Activated T-helper 1 cell treated with anti-CD3 and anti-CD28 coated beads, Interleukin-2, amount 50 U/mL, for 16 hours (primary cell): ENCODE measurements at regions not wholly inside any gene's neighbourhood (a gene's known extent, or its start where the extent isn't known, plus 50 kb on each side); places are given as distances from the start of the nearest gene placed in this dataset.
"Not testable (repeated sequence)": the region's sequence is repeated elsewhere in the genome, so short reads cannot be mapped to it uniquely, and the experiment has no call there.

Experiments
- DNase-seq, 2 donors: peaks; one replicate each; pipeline ENCODE4 v3.0.0-alpha.2; 2020; ENCODE audit warnings: low read depth in 1 of 2, low spot score in 1 of 2

DNA sequence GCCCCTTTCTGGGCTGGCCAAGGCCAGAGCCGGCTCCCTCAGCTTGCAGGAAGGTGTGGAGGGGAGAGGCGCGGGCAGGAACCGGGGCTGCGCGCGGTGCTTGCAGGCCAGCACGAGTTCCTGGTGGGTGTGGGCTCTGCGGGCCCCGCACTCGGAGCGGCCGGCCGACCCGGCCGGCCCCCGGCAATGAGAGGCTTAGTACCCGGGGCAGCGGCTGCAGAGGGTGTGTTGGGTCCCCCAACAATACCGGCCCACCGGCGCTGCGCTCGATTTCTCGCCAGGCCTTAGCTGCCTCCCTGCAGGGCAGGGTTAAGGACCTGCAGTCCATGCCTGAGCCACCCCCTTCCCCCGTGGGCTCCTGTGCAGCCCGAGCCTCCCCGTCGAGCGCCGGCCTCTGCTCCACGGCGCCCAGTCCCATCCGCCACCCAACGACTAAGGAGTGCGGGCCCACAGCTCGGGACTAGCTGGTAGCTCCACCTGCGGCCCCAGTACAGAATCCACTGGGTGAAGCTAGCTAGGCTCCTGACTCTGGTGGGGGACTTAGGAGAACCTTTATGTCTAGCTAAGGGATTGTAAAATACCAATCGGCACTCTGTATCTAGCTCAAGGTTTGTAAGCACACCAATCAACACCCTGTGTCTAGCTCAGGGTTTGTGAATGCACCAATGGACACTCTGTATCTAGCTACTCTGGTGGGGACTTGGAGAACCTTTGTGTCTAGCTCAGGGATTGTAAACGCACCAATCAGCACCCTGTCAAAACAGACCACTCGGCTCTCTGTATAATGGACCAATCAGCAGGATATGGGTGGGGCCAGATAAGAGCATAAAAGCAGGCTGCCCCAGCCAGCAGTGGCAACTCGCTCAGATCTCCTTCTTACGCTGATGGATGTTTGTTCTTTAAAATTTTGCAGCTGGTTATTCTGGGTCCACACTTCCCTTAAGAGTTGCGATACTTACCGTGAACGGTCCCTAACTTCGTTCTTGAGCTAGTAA lies 167.4 kb upstream of the RREB1 start:
- no peak for DNase-seq

DNA sequence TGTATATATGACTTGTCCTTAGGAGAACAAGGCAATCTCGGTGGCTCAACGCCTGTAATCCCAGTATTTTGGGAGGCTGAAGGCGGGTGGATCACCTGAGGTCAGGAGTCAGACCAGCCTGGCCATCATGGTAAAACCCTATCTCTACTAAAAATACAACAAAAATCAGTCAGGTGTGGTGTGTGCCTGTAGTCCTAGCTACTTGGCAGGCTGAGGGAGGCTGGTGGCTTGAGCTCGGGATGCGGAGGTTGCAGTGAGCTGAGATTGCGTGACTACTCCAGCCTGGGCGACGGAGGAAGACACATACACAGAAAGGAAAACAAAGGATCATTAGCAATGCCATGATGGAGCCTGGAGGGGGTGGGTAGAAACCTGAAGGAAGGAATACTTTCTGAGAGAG lies 166.6 kb upstream of the RREB1 start:
- no peak for DNase-seq

DNA sequence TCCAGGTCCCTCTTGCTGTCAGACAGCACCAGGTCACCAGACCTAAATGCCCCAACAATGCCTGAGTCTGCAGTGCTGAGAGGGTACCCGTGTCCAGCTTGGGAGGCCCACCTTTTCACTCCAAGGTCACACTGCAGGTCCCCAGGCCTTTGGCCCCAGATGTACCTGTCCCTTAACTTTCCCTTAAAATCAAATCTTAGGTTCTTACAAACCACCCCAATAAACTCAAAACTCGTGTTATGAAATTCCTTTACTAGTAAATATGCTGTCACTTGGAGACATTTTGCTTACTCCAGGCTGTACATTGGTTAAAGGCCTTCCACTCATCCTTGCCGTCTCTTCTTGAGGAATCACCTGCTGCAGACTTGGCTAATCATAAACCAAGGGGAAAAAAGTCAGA lies 165.7 kb upstream of the RREB1 start:
- no peak for DNase-seq

DNA sequence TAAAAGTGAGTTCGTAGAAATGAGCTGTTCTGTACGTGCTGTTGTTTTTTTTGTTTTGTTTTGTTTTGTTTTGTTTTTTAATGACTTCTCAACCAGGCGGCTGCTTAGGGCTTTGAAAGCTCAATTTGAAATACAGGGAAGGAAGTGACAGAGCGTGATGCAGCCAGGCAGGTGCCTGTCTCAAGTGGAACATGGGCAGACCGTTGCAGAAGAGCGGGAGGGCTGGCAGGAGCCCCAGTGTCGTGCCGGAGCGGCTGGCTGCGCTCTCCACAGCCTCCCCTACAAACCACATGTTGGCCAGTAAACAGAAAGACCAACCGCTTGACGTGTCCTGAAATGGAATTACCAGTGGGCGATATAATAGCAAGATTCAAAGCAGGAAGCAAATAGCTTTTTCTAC lies 164.9 kb upstream of the RREB1 start:
- no peak for DNase-seq

DNA sequence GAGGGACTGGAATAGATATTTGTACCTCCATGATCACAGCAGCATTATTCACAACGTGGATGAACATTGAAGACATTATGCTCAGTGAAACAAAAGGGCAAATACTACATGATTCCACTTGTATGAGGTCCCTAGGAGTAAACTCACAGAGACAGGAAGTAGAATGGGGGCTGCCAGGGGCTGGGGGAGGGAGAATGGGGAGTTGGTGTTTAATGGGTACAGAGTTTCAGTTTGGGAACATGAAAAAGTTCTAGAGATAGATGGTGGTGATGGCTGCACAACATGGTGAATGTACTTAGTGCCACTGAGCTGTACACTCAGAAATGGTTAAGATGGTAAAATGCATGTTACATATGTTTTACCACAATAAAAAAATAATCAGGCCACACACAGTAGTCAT lies 164.3 kb upstream of the RREB1 start:
- DNase-seq: no peak

DNA sequence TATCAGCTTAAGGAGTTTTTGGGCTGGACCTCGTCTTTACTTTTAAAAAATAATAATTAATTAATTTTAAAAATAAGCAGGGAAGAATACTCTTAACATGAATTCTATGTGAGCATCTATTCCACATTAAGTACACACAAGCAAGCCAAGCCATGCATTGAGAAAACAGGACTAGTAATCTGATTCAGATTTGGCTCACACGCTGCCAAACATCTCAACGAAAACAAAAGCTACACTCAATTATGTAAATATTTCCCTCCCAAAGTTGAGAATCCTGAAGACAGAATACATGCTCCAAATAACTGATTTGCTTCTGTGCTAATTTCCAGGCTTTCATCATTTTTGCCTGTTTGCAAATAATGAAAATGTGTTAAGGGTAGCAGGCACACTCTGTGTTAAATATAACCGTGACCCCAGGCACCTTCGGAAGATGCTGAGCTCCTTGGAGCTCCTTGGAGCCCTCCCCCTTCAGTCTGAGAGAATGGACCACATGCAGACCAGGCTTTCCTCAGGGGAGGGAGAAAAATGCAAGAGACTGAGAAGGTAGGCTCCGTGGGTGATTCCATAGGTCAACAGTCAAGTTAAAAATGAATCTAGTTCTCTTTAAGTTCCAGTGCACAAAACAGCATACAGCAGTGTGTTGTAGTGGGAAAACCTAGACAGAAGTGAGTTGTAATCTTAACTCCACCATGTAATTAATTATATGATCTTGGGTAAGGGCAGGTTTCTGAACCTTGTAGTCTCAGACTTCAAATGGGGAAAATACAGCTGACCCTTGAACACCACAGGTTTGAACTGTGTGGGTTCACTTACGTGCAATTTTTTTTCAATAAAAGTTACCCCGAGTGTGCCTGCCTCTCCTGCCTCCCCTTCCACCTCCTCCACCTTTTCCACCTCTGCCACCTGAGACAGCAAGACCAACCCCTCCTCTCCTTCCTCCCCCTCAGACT lies 161.3 kb upstream of the RREB1 start:
- DNase-seq: no peak

DNA sequence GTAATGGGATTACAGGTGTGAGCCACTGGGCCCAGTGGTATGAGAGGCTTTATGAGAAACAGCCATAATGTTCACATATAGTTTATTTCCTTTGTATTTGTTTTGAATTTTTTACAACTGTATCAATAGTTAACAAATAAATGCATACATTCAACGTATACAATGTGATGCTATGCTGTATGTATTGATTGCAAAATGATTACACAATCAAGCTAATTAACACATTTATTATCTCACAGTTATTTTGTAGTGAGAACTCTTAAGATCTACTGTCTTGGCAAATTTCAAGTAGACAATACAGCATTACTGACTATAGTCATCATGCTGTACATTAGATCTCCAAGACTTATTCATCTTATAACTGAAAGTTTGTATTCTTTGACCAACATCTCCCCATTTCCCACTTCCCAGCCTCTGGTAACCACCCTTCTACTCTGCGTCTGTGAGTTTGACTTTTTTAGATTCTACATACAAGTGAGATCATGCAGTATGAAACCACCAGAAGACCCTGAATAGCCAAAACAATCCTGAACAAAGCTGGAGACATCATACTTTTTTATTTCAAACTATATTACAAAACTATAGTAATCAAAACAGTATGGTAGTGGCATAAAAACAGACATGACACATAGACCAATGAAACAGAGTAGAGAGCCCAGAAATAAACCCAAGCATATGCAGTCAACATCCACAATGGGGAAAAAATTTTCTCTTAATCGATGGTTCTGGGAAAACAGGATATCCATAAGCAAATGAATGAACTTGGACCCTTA lies 157.2 kb upstream of the RREB1 start:
- DNase-seq: no peak

DNA sequence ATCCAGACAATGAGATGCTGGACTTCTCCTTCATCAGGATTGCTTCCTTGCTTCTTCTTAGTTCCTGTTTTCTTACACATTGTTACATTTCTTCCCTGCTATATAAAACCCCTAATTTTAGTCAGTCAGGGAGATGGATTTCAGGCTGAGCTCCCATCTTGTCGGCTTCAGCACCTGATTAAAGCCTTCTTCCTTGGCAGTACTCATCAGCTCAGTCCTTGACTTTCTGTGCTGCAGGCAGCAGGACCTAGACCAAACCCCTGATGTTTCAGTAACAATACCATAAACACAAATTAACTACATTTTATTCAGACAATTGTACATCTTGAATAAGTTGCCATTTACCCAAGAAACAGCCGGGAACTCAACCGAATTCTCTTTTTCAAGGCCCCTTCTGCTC lies 156.4 kb upstream of the RREB1 start:
- DNase-seq: no peak

DNA sequence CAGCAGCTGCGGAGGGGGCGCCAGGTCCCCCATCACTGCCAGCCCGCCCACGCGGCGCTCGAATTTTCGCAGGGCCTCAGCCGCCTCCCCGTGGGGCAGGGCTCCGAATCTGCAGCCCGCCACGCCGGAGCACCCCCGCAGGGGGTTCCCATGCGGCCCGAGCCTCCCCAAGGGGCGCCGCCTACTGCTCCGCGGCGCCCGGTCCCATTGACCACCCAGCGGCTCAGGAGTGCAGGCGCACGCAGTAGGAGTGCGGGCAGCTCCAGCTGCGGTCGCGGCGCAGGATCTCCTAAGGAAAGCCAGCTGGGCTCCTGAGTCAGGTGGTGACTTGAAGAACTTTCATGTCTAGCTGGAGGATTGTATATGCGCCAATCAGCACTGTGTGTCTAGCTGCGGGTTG lies 155.3 kb upstream of the RREB1 start:
- no peak for DNase-seq

DNA sequence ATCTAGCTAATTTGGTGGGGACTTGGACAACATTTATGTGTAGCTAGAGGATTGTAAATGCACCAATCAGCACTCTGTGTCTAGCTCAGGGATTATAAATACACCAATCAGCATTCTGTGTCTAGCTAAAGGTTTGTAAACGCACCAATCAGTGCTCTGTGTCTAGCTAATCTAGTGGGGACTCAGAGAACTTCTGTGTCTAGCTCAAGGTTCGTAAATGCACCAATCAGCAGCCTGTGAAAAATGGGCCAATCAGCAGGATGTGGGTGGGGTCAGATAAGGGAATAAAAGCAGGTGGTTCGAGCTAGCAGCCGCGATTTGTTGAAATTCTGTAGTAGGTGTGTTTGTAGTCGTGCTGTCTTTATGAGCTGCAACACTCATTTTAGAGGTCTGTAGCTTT lies 154.8 kb upstream of the RREB1 start:
- not testable (repeated sequence) for DNase-seq

DNA sequence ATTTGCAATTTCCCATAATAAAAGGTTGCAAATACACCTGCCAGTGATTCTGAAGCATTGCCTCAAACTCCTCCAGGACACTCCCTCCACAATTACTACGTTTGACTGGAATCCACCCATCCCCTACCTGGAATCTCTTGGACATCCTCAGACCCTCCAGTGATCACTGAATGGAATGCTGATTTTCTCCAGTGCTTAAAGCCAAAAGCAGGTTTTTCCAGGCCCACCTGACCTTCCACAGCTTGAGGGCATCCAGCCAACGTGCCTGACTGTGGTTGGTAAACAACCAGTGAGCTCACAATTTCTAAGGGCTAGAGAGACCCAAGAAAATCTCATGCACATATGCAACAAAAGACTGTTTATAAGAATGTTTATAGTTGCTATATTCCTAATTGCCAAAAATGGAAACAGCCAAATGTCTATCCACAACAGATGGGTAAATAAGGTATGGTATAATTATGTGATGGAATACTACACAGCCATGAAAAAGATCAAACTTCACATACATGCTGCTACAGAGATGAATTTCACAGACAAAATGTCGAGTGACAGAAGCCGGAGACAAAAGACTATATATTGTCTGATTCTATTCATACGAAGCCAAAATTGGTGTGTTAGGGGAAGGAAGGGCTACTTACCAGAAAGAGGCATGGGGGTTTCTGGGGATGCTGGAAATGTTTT lies 147.1 kb upstream of the RREB1 start:
- no peak for DNase-seq

DNA sequence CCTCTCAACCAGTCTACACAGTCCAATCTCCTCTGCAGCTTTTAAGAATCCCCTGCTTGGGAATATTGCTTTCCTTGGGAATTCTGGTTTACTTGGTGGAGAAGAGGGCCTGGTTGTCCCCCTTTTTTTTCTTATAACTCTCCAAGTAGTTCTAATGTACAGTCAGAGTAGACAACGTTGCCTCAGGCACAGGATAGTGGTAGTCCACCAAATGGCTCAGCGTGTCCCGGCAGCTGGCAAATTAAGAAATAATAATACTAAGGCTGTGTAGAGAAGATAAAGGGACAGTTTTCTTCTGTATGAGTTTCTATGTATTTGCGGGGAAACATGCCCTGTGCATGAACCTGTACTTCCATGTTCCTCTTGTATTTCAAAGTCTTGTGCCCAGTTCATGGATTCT lies 145.7 kb upstream of the RREB1 start:
- DNase-seq: no peak

DNA sequence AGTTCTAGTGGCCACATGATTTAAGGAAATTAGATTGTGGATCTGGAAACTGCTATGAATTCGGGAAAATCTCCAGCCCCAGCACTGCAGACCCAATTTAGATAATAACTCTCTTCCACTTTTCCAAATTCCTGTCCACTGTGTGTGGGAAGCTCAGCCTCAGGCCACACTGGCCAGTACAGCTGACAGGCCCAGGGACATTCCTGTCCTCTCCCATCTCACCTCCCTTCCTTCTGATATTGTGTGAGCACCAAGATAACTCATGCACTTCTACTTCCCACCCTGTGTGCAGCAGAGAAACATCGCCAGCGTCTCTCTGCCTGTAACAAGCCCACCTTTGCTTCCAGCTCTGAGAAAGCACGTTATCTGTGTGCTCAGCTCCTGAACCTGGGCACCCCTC lies 145.1 kb upstream of the RREB1 start:
- no peak for DNase-seq

DNA sequence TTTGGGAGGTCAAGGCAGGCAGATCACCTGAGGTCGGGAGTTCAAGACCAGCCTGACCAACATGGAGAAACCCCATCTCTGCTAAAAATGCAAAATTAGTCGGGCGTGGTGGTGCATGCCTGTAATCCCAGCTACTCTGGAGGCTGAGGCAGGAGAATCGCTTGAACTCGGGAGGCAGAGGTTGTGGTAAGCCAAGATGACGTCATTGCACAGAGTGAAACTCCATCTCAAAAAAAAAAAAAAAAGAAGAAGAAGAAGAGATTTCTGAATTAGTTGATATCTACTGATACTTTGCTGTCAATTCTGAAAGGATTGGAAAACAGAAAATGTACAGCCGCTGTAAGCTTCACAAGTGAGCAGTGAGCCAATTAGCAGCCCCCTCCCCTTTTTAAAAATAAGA lies 144.4 kb upstream of the RREB1 start:
- not testable (repeated sequence) for DNase-seq

DNA sequence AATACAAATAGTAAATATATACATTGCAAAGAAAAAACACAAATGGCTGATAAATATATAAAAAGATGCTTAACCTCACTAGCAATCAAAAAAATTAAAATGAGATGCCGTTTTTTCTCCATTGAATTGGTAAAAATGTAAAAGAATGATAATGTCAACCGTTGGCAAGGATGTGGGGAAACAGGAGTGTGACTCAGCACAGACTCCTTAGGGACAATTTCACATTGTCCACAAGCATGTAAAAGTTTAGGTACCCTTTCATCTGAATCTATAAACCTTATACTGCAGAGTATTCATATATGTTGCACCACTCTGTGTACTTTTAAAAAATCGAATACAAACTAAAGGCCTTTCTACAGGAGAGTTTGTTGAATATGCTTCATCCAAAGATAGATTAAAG lies 143.1 kb upstream of the RREB1 start:
- no peak for DNase-seq

DNA sequence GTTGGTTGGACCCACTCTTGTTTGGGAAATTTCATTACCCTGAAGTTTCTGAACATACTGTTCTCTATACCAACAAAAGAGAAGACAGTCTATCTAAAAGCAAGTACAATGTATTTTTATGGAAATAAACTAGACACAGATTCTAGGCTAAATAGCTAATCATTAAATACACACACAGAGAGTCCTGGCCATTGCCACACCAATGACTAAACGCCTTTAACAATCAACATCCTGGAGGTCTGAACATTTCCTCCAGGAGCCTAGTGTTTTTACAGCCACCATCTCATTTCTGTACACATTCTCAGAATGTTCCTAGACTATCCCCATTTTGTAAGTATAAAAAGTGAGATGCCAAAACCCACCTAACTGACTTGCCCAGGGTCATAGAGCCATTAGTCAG lies 141.6 kb upstream of the RREB1 start:
- DNase-seq: no peak

DNA sequence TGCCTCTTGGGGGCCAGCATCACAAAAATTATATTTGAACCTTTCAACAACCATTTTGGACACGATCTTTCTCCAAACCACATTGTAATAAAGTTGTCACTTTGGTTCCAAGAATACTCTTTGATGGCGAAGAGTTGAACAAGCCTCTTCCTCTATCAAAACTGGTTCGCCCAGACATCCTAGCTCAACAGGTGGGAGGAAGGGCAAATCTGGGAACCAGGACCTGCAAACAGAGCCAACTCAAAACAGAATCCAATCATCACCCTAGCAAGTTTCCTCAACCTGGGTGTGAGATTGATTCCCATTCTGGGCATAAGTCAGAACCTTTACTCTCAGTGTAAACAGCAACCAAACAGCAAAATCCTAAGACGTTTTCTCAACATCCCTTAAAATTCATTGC lies 141.2 kb upstream of the RREB1 start:
- no peak for DNase-seq

DNA sequence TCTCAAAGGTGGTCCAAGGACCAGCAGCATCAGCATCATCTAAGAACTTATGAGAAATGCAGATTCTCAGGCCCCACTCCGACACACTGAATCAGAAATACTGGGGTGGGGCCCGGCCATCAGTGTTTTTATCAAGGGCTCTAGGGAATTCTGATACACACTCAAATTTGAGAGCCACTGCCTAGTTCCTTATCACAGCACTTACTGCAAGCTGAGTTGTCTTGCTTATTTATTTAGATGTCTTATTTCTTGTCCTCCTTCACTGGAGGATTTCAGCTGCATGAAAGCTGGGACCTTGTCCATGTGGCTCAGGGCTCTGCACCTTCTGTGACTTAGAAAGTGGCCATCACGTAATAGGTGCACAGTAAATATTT lies 139.4 kb upstream of the RREB1 start:
- no peak for DNase-seq

DNA sequence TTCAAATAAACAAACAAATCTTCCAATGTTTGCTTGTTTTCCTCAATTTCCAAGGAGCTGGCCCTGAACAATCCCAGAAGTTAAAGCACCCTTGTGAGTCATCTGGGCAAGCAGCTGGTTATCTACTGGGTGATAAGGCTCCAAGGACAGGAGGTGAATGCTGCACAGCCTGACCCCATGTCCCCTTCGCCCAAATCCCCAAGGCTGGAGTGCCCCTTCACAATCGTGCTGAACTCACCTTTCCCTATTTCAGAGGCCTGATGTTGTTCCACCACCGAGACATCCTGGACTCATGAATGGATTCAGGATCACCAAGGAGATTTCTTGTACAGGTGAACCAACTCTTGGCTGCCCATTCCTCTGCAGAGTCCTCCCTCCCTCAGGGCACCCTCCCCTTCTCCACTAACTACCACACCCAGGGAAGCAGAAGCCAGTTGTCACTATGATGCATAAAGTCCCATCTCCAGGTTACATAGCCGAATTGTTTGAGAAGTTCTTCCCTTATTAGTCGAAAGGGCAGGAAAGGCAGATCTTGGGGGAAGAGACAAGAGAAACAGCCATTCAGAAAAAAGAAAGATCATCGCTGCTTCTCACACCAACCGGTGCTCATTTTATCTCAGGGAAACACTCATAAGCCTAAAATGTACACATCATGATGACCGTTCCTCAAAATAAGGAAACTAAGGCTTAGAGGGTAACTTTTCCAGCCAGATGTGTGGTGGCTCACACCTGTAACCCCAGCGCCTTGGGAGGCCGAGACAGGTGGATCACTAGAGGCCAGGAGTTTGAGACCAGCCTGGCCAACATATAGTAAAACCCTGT lies 138.8 kb upstream of the RREB1 start:
- DNase-seq: no peak

DNA sequence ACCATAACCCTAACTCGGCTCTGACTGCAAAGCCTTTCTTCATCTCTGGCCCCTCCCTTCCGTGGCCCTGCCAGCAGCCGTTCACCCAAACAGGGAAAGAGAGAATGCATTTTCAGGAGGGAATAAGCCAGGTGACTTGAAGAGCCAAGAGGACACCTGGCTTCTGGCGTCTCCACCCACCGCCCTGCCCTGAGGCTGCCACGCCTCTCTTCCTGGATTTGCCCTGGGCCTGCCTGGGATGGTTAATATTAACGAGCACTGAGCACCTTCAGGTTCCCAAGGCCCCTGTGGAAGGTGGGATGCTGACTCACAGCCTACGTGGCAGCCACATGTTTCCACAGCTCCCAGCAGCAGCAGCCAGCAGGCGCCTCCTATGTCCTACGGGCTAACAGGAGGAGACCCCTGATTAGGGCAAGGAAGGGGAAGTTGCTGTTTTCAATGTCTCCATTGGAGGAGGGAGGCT lies 138.0 kb upstream of the RREB1 start:
- DNase-seq: no peak
